ENCODE measurements at regions not wholly inside any gene's neighbourhood (a gene's known extent, or its start where the extent isn't known, plus 50 kb on each side); places are given as distances from the start of the nearest gene placed in this dataset.

GRCh38 chr7:46841248-46841647 is 740.7 kb downstream of the TNS3 start:
- TF ChIP-seq, protein P1, sequence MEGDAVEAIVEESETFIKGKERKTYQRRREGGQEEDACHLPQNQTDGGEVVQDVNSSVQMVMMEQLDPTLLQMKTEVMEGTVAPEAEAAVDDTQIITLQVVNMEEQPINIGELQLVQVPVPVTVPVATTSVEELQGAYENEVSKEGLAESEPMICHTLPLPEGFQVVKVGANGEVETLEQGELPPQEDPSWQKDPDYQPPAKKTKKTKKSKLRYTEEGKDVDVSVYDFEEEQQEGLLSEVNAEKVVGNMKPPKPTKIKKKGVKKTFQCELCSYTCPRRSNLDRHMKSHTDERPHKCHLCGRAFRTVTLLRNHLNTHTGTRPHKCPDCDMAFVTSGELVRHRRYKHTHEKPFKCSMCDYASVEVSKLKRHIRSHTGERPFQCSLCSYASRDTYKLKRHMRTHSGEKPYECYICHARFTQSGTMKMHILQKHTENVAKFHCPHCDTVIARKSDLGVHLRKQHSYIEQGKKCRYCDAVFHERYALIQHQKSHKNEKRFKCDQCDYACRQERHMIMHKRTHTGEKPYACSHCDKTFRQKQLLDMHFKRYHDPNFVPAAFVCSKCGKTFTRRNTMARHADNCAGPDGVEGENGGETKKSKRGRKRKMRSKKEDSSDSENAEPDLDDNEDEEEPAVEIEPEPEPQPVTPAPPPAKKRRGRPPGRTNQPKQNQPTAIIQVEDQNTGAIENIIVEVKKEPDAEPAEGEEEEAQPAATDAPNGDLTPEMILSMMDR (IDR thresholded peaks at IDR 0.05; ENCODE audit: unreplicated experiment) = no peak
- no peak for DNase-seq (ENCODE audit: unreplicated experiment)
- Mint-ChIP-seq H3K27ac (ENCODE audit: low read depth, unreplicated experiment) (no peak overlapping the region), H3K36me3 (ENCODE audit: insufficient read depth, unreplicated experiment) (no peaks in the 10 kb centered on the region), H3K4me3 (ENCODE audit: unreplicated experiment) (no peak overlapping the region), H3K27me3 (ENCODE audit: insufficient read depth, unreplicated experiment) (no peaks in the 10 kb centered on the region), H3K9me3 (ENCODE audit: unreplicated experiment) (no peaks in the 10 kb centered on the region), H3K4me1 (ENCODE audit: insufficient read depth, unreplicated experiment) (no peaks in the 10 kb centered on the region)
- CTCF ChIA-PET = no interaction called here
- POLR2A ChIA-PET = no interaction called here
- intact Hi-C loops (cut with micrococcal nuclease) = no loop called here
- no TSS peak for BruUV-seq (replicated peaks)

- BruUV-seq (replicated peaks) = no TSS peak
- intact Hi-C loops (cut with micrococcal nuclease) = no loop called here
- H3K4me3 Mint-ChIP-seq (ENCODE audit: unreplicated experiment) = no peak overlapping the region
- ChIA-PET CTCF (no interaction called here), POLR2A (no interaction called here)
- H3K27ac Mint-ChIP-seq (ENCODE audit: low read depth, unreplicated experiment) = no peak overlapping the region
- H3K4me1 Mint-ChIP-seq (ENCODE audit: insufficient read depth, unreplicated experiment) = no peaks in the 10 kb centered on the region
- no peaks in the 10 kb centered on the region for H3K36me3 Mint-ChIP-seq (ENCODE audit: insufficient read depth, unreplicated experiment)
- TF ChIP-seq, protein P1 (IDR thresholded peaks at IDR 0.05; ENCODE audit: unreplicated experiment) = no peak
- H3K27me3 Mint-ChIP-seq (ENCODE audit: insufficient read depth, unreplicated experiment) = no peaks in the 10 kb centered on the region
- no peaks in the 10 kb centered on the region for H3K9me3 Mint-ChIP-seq (ENCODE audit: unreplicated experiment)
- no peak for DNase-seq (ENCODE audit: unreplicated experiment)
Measured at GRCh38 chr7:46839651-46840050, 742.3 kb downstream of the TNS3 start.

DNA sequence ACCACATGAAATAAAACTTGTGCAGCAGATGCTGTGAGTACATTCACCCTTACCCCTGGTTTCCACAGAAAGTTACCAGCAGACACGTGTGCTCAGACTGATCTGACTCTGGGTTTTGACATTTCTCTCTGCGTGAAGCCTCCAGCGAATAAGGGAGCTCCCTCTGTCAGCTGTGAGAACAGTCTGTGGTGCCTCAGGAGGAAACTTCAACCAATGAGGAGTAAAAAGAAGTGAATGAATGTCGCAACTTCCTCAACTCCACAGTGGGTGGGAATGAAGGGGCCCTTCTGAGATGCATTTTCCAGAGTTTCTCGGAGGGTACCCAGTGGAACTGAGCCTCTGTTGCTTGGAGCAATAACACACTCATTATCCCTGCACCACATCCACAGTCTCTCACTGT is 743.4 kb downstream of the TNS3 start:
- H3K4me3 Mint-ChIP-seq (ENCODE audit: unreplicated experiment) = no peak overlapping the region
- no peaks in the 10 kb centered on the region for H3K9me3 Mint-ChIP-seq (ENCODE audit: unreplicated experiment)
- intact Hi-C loops (cut with micrococcal nuclease) = no loop called here
- BruUV-seq (replicated peaks) = no TSS peak
- no peak overlapping the region for H3K27ac Mint-ChIP-seq (ENCODE audit: low read depth, unreplicated experiment)
- no peak for DNase-seq (ENCODE audit: unreplicated experiment)
- ChIA-PET CTCF (interaction anchor here (0.6 to 0.7 kb wide), 2 partner anchors 316 to 1886 kb away, joined by 3 read pairs; no protein-coding TSS in a partner anchor), POLR2A (no interaction called here)
- H3K4me1 Mint-ChIP-seq (ENCODE audit: insufficient read depth, unreplicated experiment) = no peaks in the 10 kb centered on the region
- H3K36me3 Mint-ChIP-seq (ENCODE audit: insufficient read depth, unreplicated experiment) = no peaks in the 10 kb centered on the region
- TF ChIP-seq, protein P1 (IDR thresholded peaks at IDR 0.05; ENCODE audit: unreplicated experiment) = no peak
- H3K27me3 Mint-ChIP-seq (ENCODE audit: insufficient read depth, unreplicated experiment) = no peaks in the 10 kb centered on the region

GRCh38 chr7:46835556-46835955 is 746.4 kb downstream of the TNS3 start:
- ChIA-PET CTCF (interaction anchor here (0.5 to 0.9 kb wide), 3 partner anchors 22 to 44 kb away, joined by 3 read pairs; no protein-coding TSS in a partner anchor), POLR2A (no interaction called here)
- no TSS peak for BruUV-seq (replicated peaks)
- DNase-seq (ENCODE audit: unreplicated experiment) = no peak
- H3K9me3 Mint-ChIP-seq (ENCODE audit: unreplicated experiment) = no peaks in the 10 kb centered on the region
- no peaks in the 10 kb centered on the region for H3K27me3 Mint-ChIP-seq (ENCODE audit: insufficient read depth, unreplicated experiment)
- H3K27ac Mint-ChIP-seq (ENCODE audit: low read depth, unreplicated experiment) = no peak overlapping the region
- no peak overlapping the region for H3K4me3 Mint-ChIP-seq (ENCODE audit: unreplicated experiment)
- intact Hi-C loops (cut with micrococcal nuclease) = no loop called here
- TF ChIP-seq, protein P1 (IDR thresholded peaks at IDR 0.05; ENCODE audit: unreplicated experiment) = no peak
- no peaks in the 10 kb centered on the region for H3K36me3 Mint-ChIP-seq (ENCODE audit: insufficient read depth, unreplicated experiment)
- H3K4me1 Mint-ChIP-seq (ENCODE audit: insufficient read depth, unreplicated experiment) = no peaks in the 10 kb centered on the region
